ENCODE measurements at regions not wholly inside any gene's neighbourhood (a gene's known extent, or its start where the extent isn't known, plus 50 kb on each side); places are given as distances from the start of the nearest gene placed in this dataset.
"Not testable (repeated sequence)": the region's sequence is repeated elsewhere in the genome, so short reads cannot be mapped to it uniquely, and the experiment has no call there.

GRCh38 chr2:62393293-62393692 lies 112.7 kb downstream of the TMEM17 start:
- DNase-seq, result no peak
- no peak overlapping the region for H3K27ac Mint-ChIP-seq

GRCh38 chr2:62391696-62392095 lies 114.3 kb downstream of the TMEM17 start:
- 0% methylated on average over 1 of the region's 1 CpG for WGBS (ENCODE audit: insufficient coverage)
- no peak for DNase-seq
- no peaks in the 10 kb centered on the region for H3K36me3 ChIP-seq (replicated peaks in 1 of 2; ENCODE audit: control insufficient read depth in 1 of 2, insufficient read depth in 2 of 2, low read length in 2 of 2)
- no peaks in the 10 kb centered on the region for H4K20me1 ChIP-seq (ENCODE audit: insufficient read depth, low read length)
- Mint-ChIP-seq H3K36me3 (no peaks in the 10 kb centered on the region), H3K4me3 (no peak overlapping the region), H3K9me3 (peaks cover 0 to 5% (median 2%) of the 10 kb centered on the region in 7 donors), H3K4me1 (peaks cover 10% of the 10 kb centered on the region), H3K27me3 (ENCODE audit: low read depth in 3 of 3) (no peaks in the 10 kb centered on the region), H3K27ac (no peak overlapping the region)
- H3K9ac ChIP-seq (ENCODE audit: insufficient read depth, low read length, poor library complexity, severe bottlenecking), result no peak overlapping the region
- no peaks in the 10 kb centered on the region for H3K27me3 ChIP-seq (ENCODE audit: control insufficient read depth in 2 of 2, insufficient read depth in 2 of 2, low read length in 2 of 2)
- H3K27ac ChIP-seq (ENCODE audit: low read depth in 1 of 2, low read length in 2 of 2), result no peak overlapping the region
- H3K4me2 ChIP-seq (replicated peaks; ENCODE audit: extremely low read depth, low read length, poor library complexity, severe bottlenecking), result no peak overlapping the region
- no peaks in the 10 kb centered on the region for H3K79me2 ChIP-seq (ENCODE audit: insufficient read depth, low read length)
- H3K4me3 ChIP-seq (replicated peaks in 1 of 3; ENCODE audit: low read depth in 2 of 3, low read length in 3 of 3), result no peak overlapping the region
- TF ChIP-seq CTCF (IDR thresholded peaks at IDR 0.05), result no peak
- H3K9me3 ChIP-seq (replicated peaks in 1 of 2; ENCODE audit: control insufficient read depth in 1 of 2, insufficient read depth in 1 of 2, low read length in 2 of 2), result peaks cover 0 to under 1% of the 10 kb centered on the region in 2 donors
- intact Hi-C loops (cut with micrococcal nuclease), result no loop called here
- no peak overlapping the region for H2AFZ ChIP-seq (ENCODE audit: insufficient read depth, low read depth, low read length, poor library complexity, severe bottlenecking)
- H3K4me1 ChIP-seq (ENCODE audit: control insufficient read depth in 1 of 2, insufficient read depth in 2 of 2, low read length in 2 of 2), result no peaks in the 10 kb centered on the region

More at GRCh38 chr2:62393293-62393692, 112.7 kb downstream of the TMEM17 start:
- Histone ChIP-seq H3K4me1 (ENCODE audit: control insufficient read depth in 1 of 2, insufficient read depth in 2 of 2, low read length in 2 of 2) (no peaks in the 10 kb centered on the region), H3K4me3 (replicated peaks in 1 of 3; ENCODE audit: low read depth in 2 of 3, low read length in 3 of 3) (no peak overlapping the region), H4K20me1 (ENCODE audit: insufficient read depth, low read length) (no peaks in the 10 kb centered on the region), H3K27me3 (ENCODE audit: control insufficient read depth in 2 of 2, insufficient read depth in 2 of 2, low read length in 2 of 2) (no peaks in the 10 kb centered on the region), H3K9ac (ENCODE audit: insufficient read depth, low read length, poor library complexity, severe bottlenecking) (no peak overlapping the region), H3K4me2 (replicated peaks; ENCODE audit: extremely low read depth, low read length, poor library complexity, severe bottlenecking) (no peak overlapping the region), H3K79me2 (ENCODE audit: insufficient read depth, low read length) (no peaks in the 10 kb centered on the region), H2AFZ (ENCODE audit: insufficient read depth, low read depth, low read length, poor library complexity, severe bottlenecking) (no peak overlapping the region), H3K36me3 (replicated peaks in 1 of 2; ENCODE audit: control insufficient read depth in 1 of 2, insufficient read depth in 2 of 2, low read length in 2 of 2) (no peaks in the 10 kb centered on the region), H3K27ac (ENCODE audit: low read depth in 1 of 2, low read length in 2 of 2) (no peak overlapping the region), H3K9me3 (replicated peaks in 1 of 2; ENCODE audit: control insufficient read depth in 1 of 2, insufficient read depth in 1 of 2, low read length in 2 of 2) (no peaks in the 10 kb centered on the region)
- Mint-ChIP-seq H3K4me3 (no peak overlapping the region), H3K27me3 (ENCODE audit: low read depth in 3 of 3) (no peaks in the 10 kb centered on the region), H3K9me3 (peaks cover 0 to 2% (median 0%) of the 10 kb centered on the region in 7 donors), H3K36me3 (no peaks in the 10 kb centered on the region), H3K4me1 (peaks cover 15% of the 10 kb centered on the region)
- TF ChIP-seq CTCF (IDR thresholded peaks at IDR 0.05), result no peak
- 100% methylated on average over 1 of the region's 3 CpGs for WGBS (ENCODE audit: insufficient coverage)
- intact Hi-C loops (cut with micrococcal nuclease), result no loop called here

- WGBS (ENCODE audit: insufficient coverage), result 100% methylated on average over 1 of the region's 2 CpGs
- H3K9me3 Mint-ChIP-seq, result peaks cover 4 to 20% (median 8%) of the 10 kb centered on the region in 7 donors
- not testable (repeated sequence) for H3K4me2 ChIP-seq (replicated peaks; ENCODE audit: extremely low read depth, low read length, poor library complexity, severe bottlenecking)
These were observed 119.6 kb downstream of the TMEM17 start for GRCh38 chr2:62386378-62386777.

More at GRCh38 chr2:62386378-62386777, 119.6 kb downstream of the TMEM17 start:
- H3K79me2 ChIP-seq (ENCODE audit: insufficient read depth, low read length); H2AFZ ChIP-seq (ENCODE audit: insufficient read depth, low read depth, low read length, poor library complexity, severe bottlenecking); DNase-seq; H3K4me3 Mint-ChIP-seq; H4K20me1 ChIP-seq (ENCODE audit: insufficient read depth, low read length); H3K27ac Mint-ChIP-seq; H3K27me3 Mint-ChIP-seq (ENCODE audit: low read depth in 3 of 3); H3K27ac ChIP-seq (ENCODE audit: low read depth in 1 of 2, low read length in 2 of 2); H3K27me3 ChIP-seq (ENCODE audit: control insufficient read depth in 2 of 2, insufficient read depth in 2 of 2, low read length in 2 of 2); H3K36me3 Mint-ChIP-seq; H3K4me3 ChIP-seq (replicated peaks in 1 of 3; ENCODE audit: low read depth in 2 of 3, low read length in 3 of 3); H3K36me3 ChIP-seq (replicated peaks in 1 of 2; ENCODE audit: control insufficient read depth in 1 of 2, insufficient read depth in 2 of 2, low read length in 2 of 2); intact Hi-C loops (cut with micrococcal nuclease); H3K4me1 Mint-ChIP-seq; H3K4me1 ChIP-seq (ENCODE audit: control insufficient read depth in 1 of 2, insufficient read depth in 2 of 2, low read length in 2 of 2); H3K9ac ChIP-seq (ENCODE audit: insufficient read depth, low read length, poor library complexity, severe bottlenecking): not testable (repeated sequence)
- H3K9me3 ChIP-seq (replicated peaks in 1 of 2; ENCODE audit: control insufficient read depth in 1 of 2, insufficient read depth in 1 of 2, low read length in 2 of 2), result peaks cover 3 to 12% of the 10 kb centered on the region in 2 donors

All from CD14-positive monocyte (primary cell).